Endothelial cell of umbilical vein (primary cell): ENCODE measurements at regions not wholly inside any gene's neighbourhood (a gene's known extent, or its start where the extent isn't known, plus 50 kb on each side); places are given as distances from the start of the nearest gene placed in this dataset.

ENCODE experiments used
- BruUV-seq: library from RNA; stranded (reverse); fragments of 400-500 nt; replicated peaks from 2 replicates; lab custom pipeline; 2021; lab: Mats Ljungman, UMichigan
- CTCF ChIA-PET: fragments of 300-600, 350-600 bp; sonication (Branson Sonifier 250); formaldehyde crosslinking; loops from one replicate; lab custom pipeline; 2021; ENCODE audit warnings: antibody characterized with exemption, inconsistent platforms; lab: Charles Lee
- POLR2A ChIA-PET: fragments of 300-600, 350-600 bp; sonication (Branson Sonifier 250); formaldehyde crosslinking; loops from one replicate; lab custom pipeline; 2021; ENCODE audit warnings: antibody characterized with exemption, inconsistent platforms; lab: Charles Lee
- DNase-seq: peaks from one replicate; pipeline ENCODE4 v3.0.0-alpha.2; 2011; ENCODE audit warnings: low read depth, low spot score
- FAIRE-seq: peaks from 2 replicates; lab custom pipeline; 2011; peaks lifted over from hg19 to GRCh38; lab: Jason Lieb, UNC
- H2AFZ ChIP-seq: 2 replicates; pipeline ENCODE4 v1.6.0; 2012; ENCODE audit warnings: low read depth, low read length, control low read depth, inconsistent platforms
- H3K27ac ChIP-seq: 2 replicates; pipeline ENCODE4 v1.5.1; 2011; ENCODE audit warnings: low read depth, mild to moderate bottlenecking, control low read depth, low read length, moderate library complexity; ENCODE audit not compliant: insufficient read depth
- H3K27me3 ChIP-seq, 2 experiments: 2 replicates each; pipeline versions ENCODE4 v1.6.0 to v1.6.1; 2011; ENCODE audit warnings: low read length in 2 of 2, mixed read lengths in 1 of 2; ENCODE audit not compliant: control insufficient read depth in 2 of 2, insufficient read depth in 2 of 2
- H3K36me3 ChIP-seq, 2 experiments: 2 replicates in 1 of 2; 3 replicates in 1 of 2; pipeline ENCODE4 v1.5.1; 2011; ENCODE audit warnings: low read length in 2 of 2, mild to moderate bottlenecking in 1 of 2, moderate library complexity in 1 of 2; ENCODE audit not compliant: control insufficient read depth in 2 of 2, insufficient read depth in 2 of 2; ENCODE audit errors: extremely low read depth in 1 of 2
- H3K4me1 ChIP-seq: 3 replicates; pipeline ENCODE4 v1.5.1; 2011; ENCODE audit warnings: mild to moderate bottlenecking, low read length; ENCODE audit not compliant: control insufficient read depth, insufficient read depth; ENCODE audit errors: extremely low read depth
- H3K4me2 ChIP-seq: 2 replicates; pipeline ENCODE4 v1.6.1; 2011; ENCODE audit warnings: low read length, control low read depth, mixed read lengths; ENCODE audit not compliant: insufficient read depth
- H3K4me3 ChIP-seq, 3 experiments: fragments of 200-600 bp in 1 of 3; sonication (generic), shearing (Covaris generic) in 1 of 3; replicated peaks in 1 of 3; 2 replicates each; pipeline ENCODE4 v1.5.1; 2011 to 2016; ENCODE audit warnings: control low read depth in 3 of 3, low read length in 3 of 3, mild to moderate bottlenecking in 2 of 3, inconsistent platforms in 1 of 3, low read depth in 1 of 3, moderate library complexity in 1 of 3; ENCODE audit not compliant: insufficient read depth in 1 of 3
- H3K79me2 ChIP-seq: 2 replicates; pipeline ENCODE4 v1.6.0; 2012; ENCODE audit warnings: low read length, inconsistent platforms; ENCODE audit not compliant: control insufficient read depth, insufficient read depth
- H3K9ac ChIP-seq: replicated peaks from 2 replicates; pipeline ENCODE3; 2011; ENCODE audit warnings: low read length, control low read depth; ENCODE audit not compliant: insufficient read depth; ENCODE audit errors: extremely low read depth
- H3K9me1 ChIP-seq: replicated peaks from 3 replicates; pipeline ENCODE4 v1.6.0; 2011; ENCODE audit warnings: mild to moderate bottlenecking, low read length; ENCODE audit not compliant: control insufficient read depth, insufficient read depth; ENCODE audit errors: extremely low read depth
- H3K9me3 ChIP-seq: replicated peaks from 2 replicates; pipeline ENCODE4 v1.5.1; 2012; ENCODE audit warnings: low read length, inconsistent platforms; ENCODE audit not compliant: control insufficient read depth, insufficient read depth
- H4K20me1 ChIP-seq: replicated peaks from 2 replicates; pipeline ENCODE3; 2011; ENCODE audit warnings: mild to moderate bottlenecking, low read length; ENCODE audit not compliant: control insufficient read depth, insufficient read depth; ENCODE audit errors: extremely low read depth
- EZH2 ChIP-seq: IDR thresholded peaks from 2 replicates; pipeline ENCODE4 v1.6.1; 2012; ENCODE audit warnings: borderline replicate concordance, low read depth, mild to moderate bottlenecking, moderate library complexity, low read length, inconsistent platforms; ENCODE audit not compliant: severe bottlenecking
- GATA2 ChIP-seq: IDR thresholded peaks from 2 replicates; pipeline ENCODE4 v1.7.0; 2011; ENCODE audit warnings: low read depth, mild to moderate bottlenecking, moderate library complexity, mixed read lengths, low read length; ENCODE audit not compliant: insufficient read length, insufficient read depth
- JUN ChIP-seq: IDR thresholded peaks from 2 replicates; pipeline ENCODE4 v1.6.1; 2011; ENCODE audit warnings: borderline replicate concordance, low read depth; ENCODE audit not compliant: insufficient read length, insufficient read depth
- POLR2A ChIP-seq: IDR thresholded peaks from 2 replicates; pipeline ENCODE4 v1.6.1; 2012; ENCODE audit warnings: low read depth, mild to moderate bottlenecking, control low read depth, low read length
- dilution Hi-C: fragments of 300-500 bp; cut with MboI; formaldehyde crosslinking; loops from one replicate; pipeline ENCODE4 v1.15.0; 2019; ENCODE audit warnings: low sequenced_read_pairs; ENCODE audit not compliant: extremely low pct_ligation_motif_present
- intact Hi-C: fragments of 100-400 bp; cut with micrococcal nuclease; formaldehyde crosslinking; loops from one replicate; pipeline ENCODE4 v1.10.0; 2022
- TF ChIP-seq, protein P1 (sequence below): IDR thresholded peaks from 2 replicates; pipeline ENCODE4 v1.6.1; 2011; ENCODE audit not compliant: insufficient read depth, insufficient read length
- TF ChIP-seq, protein P2 (sequence below), 2 donors: IDR thresholded peaks; 1 replicate in 1 of 2; 2 replicates in 1 of 2; pipeline ENCODE4 v1.5.1; 2011; ENCODE audit warnings: low read length in 2 of 2, mild to moderate bottlenecking in 2 of 2, moderate library complexity in 2 of 2, control low read depth in 1 of 2, inconsistent platforms in 1 of 2, low read depth in 1 of 2; ENCODE audit not compliant: insufficient read depth in 1 of 2; ENCODE audit errors: extremely low read depth in 1 of 2

DNA sequence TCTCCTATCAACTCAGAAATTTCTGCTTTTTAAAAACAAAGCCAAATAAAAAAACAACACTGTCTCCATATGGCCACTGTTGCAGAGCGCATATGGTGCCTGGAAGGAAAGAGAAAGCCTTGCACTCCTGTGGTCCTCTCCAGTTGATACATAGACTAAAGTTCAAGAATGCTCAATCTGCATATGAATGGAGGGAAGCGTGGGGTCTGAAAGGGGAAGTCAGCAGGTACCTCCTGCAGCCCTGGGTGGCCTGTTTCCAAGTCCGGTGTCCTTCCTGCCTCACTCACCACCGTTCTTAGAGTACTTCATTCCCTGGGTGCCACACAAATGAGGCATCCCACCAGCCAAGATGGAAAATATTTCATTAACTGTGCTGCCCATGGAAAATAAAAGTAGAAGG, 138.3 kb upstream of the PALS2 start:
- intact Hi-C loops (no loop called here), dilution Hi-C loops (no loop called here)
- TF ChIP-seq GATA2 (no peak), JUN (no peak), POLR2A (no peak), EZH2 (no peak)
- TF ChIP-seq, protein P1, sequence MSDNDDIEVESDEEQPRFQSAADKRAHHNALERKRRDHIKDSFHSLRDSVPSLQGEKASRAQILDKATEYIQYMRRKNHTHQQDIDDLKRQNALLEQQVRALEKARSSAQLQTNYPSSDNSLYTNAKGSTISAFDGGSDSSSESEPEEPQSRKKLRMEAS, result no peak
- TF ChIP-seq, protein P2, sequence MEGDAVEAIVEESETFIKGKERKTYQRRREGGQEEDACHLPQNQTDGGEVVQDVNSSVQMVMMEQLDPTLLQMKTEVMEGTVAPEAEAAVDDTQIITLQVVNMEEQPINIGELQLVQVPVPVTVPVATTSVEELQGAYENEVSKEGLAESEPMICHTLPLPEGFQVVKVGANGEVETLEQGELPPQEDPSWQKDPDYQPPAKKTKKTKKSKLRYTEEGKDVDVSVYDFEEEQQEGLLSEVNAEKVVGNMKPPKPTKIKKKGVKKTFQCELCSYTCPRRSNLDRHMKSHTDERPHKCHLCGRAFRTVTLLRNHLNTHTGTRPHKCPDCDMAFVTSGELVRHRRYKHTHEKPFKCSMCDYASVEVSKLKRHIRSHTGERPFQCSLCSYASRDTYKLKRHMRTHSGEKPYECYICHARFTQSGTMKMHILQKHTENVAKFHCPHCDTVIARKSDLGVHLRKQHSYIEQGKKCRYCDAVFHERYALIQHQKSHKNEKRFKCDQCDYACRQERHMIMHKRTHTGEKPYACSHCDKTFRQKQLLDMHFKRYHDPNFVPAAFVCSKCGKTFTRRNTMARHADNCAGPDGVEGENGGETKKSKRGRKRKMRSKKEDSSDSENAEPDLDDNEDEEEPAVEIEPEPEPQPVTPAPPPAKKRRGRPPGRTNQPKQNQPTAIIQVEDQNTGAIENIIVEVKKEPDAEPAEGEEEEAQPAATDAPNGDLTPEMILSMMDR (IDR thresholded peaks at IDR 0.05; ENCODE audit: extremely low read depth in 1 of 2, insufficient read depth in 1 of 2, low read depth in 1 of 2, low read length in 2 of 2), result no peak
- H3K9me1 ChIP-seq, result no peaks in the 10 kb centered on the region
- no peak overlapping the region for H3K4me2 ChIP-seq
- ChIA-PET POLR2A (no interaction called here), CTCF (no interaction called here)
- no peaks in the 10 kb centered on the region for H4K20me1 ChIP-seq
- no peak overlapping the region for H3K27ac ChIP-seq
- H3K27me3 ChIP-seq, result no peaks in the 10 kb centered on the region
- no peak overlapping the region for H3K4me3 ChIP-seq
- no peaks in the 10 kb centered on the region for H3K36me3 ChIP-seq
- no peak overlapping the region for H2AFZ ChIP-seq
- no TSS peak for BruUV-seq
- FAIRE-seq (no peak), DNase-seq (no peak)
- H3K9me3 ChIP-seq, result no peaks in the 10 kb centered on the region
- H3K79me2 ChIP-seq, result no peaks in the 10 kb centered on the region
- no peak overlapping the region for H3K9ac ChIP-seq
- H3K4me1 ChIP-seq, result no peaks in the 10 kb centered on the region
